Panc1 (cell line): ENCODE measurements at regions not wholly inside any gene's neighbourhood (a gene's known extent, or its start where the extent isn't known, plus 50 kb on each side); places are given as distances from the start of the nearest gene placed in this dataset.

Experiments
- ATAC-seq: fragments of 200-7000 bp; cut with Tn5 transposase; 2 replicates; pipeline ENCODE4 v1.9.1; 2020; ENCODE audit warnings: mild to moderate bottlenecking, moderate library complexity
- BruUV-seq: library from RNA; stranded (reverse); fragments of 400-500 nt; replicated peaks from 2 replicates; lab custom pipeline; 2021; lab: Mats Ljungman, UMichigan
- CTCF ChIA-PET: fragments of 300-600 bp; sonication (Branson Sonifier 250); formaldehyde crosslinking; loops from one replicate; lab custom pipeline; 2022; ENCODE audit warnings: antibody characterized with exemption; lab: Charles Lee
- POLR2A ChIA-PET: fragments of 300-600 bp; sonication (Branson Sonifier 250); formaldehyde crosslinking; loops from one replicate; lab custom pipeline; 2022; ENCODE audit warnings: antibody characterized with exemption; lab: Charles Lee
- DNase-seq: peaks from one replicate; pipeline ENCODE4 v3.0.0-alpha.2; 2010; ENCODE audit warnings: low read depth, low spot score
- H3K27ac ChIP-seq: 2 replicates; pipeline ENCODE4 v1.5.1; 2011; ENCODE audit warnings: mild to moderate bottlenecking, low read length, inconsistent platforms
- H3K27me3 ChIP-seq: fragments of 200-500 bp; sonication (Bioruptor generic); 2 replicates; pipeline ENCODE4 v1.6.0; 2014; ENCODE audit warnings: low read length, inconsistent platforms; ENCODE audit not compliant: control insufficient read depth, insufficient read depth
- H3K36me3 ChIP-seq: fragments of 200-500 bp; sonication (Bioruptor generic); 2 replicates; pipeline ENCODE4 v1.5.1; 2014; ENCODE audit warnings: inconsistent platforms, mild to moderate bottlenecking, low read length, moderate library complexity; ENCODE audit not compliant: control insufficient read depth, insufficient read depth
- H3K4me1 ChIP-seq: 2 replicates; pipeline ENCODE4 v1.5.1; 2011; ENCODE audit warnings: inconsistent platforms, mild to moderate bottlenecking, low read length, moderate library complexity; ENCODE audit not compliant: control insufficient read depth, insufficient read depth
- H3K4me3 ChIP-seq, 2 experiments: 2 replicates each; pipeline ENCODE4 v1.5.1; 2011 to 2012; ENCODE audit warnings: low read depth in 2 of 2, low read length in 2 of 2, mild to moderate bottlenecking in 2 of 2, inconsistent platforms in 1 of 2, moderate library complexity in 1 of 2
- H3K9me3 ChIP-seq: fragments of 200-500 bp; sonication (Bioruptor generic); 2 replicates; pipeline ENCODE4 v1.5.1; 2014; ENCODE audit warnings: low read depth, mild to moderate bottlenecking, inconsistent platforms, low read length, moderate library complexity; ENCODE audit not compliant: control insufficient read depth, insufficient read depth
- POLR2AphosphoS5 ChIP-seq: IDR thresholded peaks from 2 replicates; pipeline ENCODE4 v1.6.1; 2012; ENCODE audit warnings: mild to moderate bottlenecking, low read depth, low read length, moderate library complexity
- SIN3A ChIP-seq: IDR thresholded peaks from 2 replicates; pipeline ENCODE4 v1.6.1; 2012; ENCODE audit warnings: low read depth, mild to moderate bottlenecking, low read length, moderate library complexity, borderline replicate concordance; ENCODE audit not compliant: insufficient read depth
- TCF7L2 ChIP-seq: IDR thresholded peaks from 2 replicates; pipeline ENCODE4 v1.6.1; 2011; ENCODE audit warnings: mild to moderate bottlenecking, low read depth, low read length, inconsistent platforms
- in situ Hi-C: cut with HindIII; loops from 2 replicates; pipeline ENCODE4 v1.10.0; 2016; ENCODE audit warnings: low sequenced_read_pairs, low pct_unique_long_range_greater_than_20kb
- intact Hi-C: fragments of 100-400 bp; cut with micrococcal nuclease; formaldehyde crosslinking; loops from one replicate; pipeline ENCODE4 v1.10.0; 2022; ENCODE audit not compliant: unreplicated experiment
- TF ChIP-seq, protein P1 (sequence below): fragments of 450-650 bp; IDR thresholded peaks from 2 replicates; pipeline ENCODE4 v1.5.1; 2017; ENCODE audit warnings: mild to moderate bottlenecking
- TF ChIP-seq, protein P2 (sequence below), 2 experiments: IDR thresholded peaks; 2 replicates each; pipeline ENCODE4 v1.6.1; 2011 to 2012; ENCODE audit warnings: low read depth in 2 of 2, control low read depth in 1 of 2, low read length in 1 of 2, mild to moderate bottlenecking in 1 of 2, moderate library complexity in 1 of 2; ENCODE audit not compliant: insufficient read depth in 1 of 2

DNA sequence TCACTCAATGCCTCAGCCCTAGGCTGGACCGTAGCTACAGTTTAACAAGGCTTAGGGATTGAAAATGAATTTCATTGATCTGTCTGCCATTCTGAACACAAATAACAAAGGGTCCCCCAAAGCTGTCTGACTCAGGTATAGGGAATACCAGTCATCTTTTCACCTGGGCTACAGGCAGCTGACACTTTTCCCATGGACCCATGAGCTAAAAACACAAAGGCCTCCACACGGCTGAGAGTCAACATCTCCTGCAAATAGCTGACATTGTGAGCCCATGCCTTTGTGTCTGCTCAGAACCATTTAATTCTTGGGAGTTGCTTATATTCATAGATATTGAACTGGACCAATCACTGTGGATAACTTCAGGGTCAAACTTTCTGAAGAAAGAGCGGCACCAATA lies 121.1 kb upstream of the SLIT3 start:
- Histone ChIP-seq H3K36me3 (no peaks in the 10 kb centered on the region), H3K4me1 (no peaks in the 10 kb centered on the region), H3K27ac (no peak overlapping the region), H3K27me3 (no peaks in the 10 kb centered on the region), H3K4me3 (no peak overlapping the region), H3K9me3 (no peaks in the 10 kb centered on the region)
- DNase-seq (no peak), ATAC-seq (no peak)
- no TSS peak for BruUV-seq
- POLR2A ChIA-PET: interaction anchor here (0.6 kb wide), 1 partner anchor 18 kb away, joined by 3 read pairs; no protein-coding TSS in a partner anchor
- TF ChIP-seq, protein P1, sequence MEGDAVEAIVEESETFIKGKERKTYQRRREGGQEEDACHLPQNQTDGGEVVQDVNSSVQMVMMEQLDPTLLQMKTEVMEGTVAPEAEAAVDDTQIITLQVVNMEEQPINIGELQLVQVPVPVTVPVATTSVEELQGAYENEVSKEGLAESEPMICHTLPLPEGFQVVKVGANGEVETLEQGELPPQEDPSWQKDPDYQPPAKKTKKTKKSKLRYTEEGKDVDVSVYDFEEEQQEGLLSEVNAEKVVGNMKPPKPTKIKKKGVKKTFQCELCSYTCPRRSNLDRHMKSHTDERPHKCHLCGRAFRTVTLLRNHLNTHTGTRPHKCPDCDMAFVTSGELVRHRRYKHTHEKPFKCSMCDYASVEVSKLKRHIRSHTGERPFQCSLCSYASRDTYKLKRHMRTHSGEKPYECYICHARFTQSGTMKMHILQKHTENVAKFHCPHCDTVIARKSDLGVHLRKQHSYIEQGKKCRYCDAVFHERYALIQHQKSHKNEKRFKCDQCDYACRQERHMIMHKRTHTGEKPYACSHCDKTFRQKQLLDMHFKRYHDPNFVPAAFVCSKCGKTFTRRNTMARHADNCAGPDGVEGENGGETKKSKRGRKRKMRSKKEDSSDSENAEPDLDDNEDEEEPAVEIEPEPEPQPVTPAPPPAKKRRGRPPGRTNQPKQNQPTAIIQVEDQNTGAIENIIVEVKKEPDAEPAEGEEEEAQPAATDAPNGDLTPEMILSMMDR: no peak
- TF ChIP-seq POLR2AphosphoS5: no peak
- TF ChIP-seq SIN3A: no peak
- TF ChIP-seq, protein P2, sequence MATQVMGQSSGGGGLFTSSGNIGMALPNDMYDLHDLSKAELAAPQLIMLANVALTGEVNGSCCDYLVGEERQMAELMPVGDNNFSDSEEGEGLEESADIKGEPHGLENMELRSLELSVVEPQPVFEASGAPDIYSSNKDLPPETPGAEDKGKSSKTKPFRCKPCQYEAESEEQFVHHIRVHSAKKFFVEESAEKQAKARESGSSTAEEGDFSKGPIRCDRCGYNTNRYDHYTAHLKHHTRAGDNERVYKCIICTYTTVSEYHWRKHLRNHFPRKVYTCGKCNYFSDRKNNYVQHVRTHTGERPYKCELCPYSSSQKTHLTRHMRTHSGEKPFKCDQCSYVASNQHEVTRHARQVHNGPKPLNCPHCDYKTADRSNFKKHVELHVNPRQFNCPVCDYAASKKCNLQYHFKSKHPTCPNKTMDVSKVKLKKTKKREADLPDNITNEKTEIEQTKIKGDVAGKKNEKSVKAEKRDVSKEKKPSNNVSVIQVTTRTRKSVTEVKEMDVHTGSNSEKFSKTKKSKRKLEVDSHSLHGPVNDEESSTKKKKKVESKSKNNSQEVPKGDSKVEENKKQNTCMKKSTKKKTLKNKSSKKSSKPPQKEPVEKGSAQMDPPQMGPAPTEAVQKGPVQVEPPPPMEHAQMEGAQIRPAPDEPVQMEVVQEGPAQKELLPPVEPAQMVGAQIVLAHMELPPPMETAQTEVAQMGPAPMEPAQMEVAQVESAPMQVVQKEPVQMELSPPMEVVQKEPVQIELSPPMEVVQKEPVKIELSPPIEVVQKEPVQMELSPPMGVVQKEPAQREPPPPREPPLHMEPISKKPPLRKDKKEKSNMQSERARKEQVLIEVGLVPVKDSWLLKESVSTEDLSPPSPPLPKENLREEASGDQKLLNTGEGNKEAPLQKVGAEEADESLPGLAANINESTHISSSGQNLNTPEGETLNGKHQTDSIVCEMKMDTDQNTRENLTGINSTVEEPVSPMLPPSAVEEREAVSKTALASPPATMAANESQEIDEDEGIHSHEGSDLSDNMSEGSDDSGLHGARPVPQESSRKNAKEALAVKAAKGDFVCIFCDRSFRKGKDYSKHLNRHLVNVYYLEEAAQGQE (IDR thresholded peaks at IDR 0.05; ENCODE audit: insufficient read depth in 1 of 2, low read depth in 2 of 2, low read length in 1 of 2): no peak
- TF ChIP-seq TCF7L2: no peak
- CTCF ChIA-PET: no interaction called here
- in situ Hi-C loops (no loop called here), intact Hi-C loops (no loop called here)

DNA sequence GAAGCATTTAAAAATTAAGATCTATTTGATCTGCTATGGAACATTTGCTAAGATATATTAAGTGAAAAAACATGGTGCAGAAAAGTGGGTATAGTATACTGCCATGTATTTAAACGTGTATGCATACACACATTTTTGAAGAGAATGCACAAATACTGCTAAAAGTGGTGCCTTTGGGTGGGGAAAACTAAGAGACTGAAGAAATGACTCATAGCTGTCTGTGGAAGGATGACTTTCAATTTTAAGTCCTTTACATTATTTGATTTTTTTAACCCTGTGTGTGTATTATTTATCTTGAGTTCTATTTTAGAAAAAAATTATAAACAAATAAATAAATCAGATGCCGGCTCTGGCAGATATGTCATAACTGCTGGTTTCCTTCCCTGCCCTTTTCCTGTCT lies 120.7 kb upstream of the SLIT3 start:
- Histone ChIP-seq H3K27me3 (no peaks in the 10 kb centered on the region), H3K4me1 (no peaks in the 10 kb centered on the region), H3K9me3 (no peaks in the 10 kb centered on the region), H3K36me3 (no peaks in the 10 kb centered on the region), H3K27ac (no peak overlapping the region), H3K4me3 (no peak overlapping the region)
- DNase-seq (no peak), ATAC-seq (no peak)
- BruUV-seq: no TSS peak
- TF ChIP-seq SIN3A (no peak), POLR2AphosphoS5 (no peak), TCF7L2 (no peak)
- TF ChIP-seq, protein P2 (IDR thresholded peaks at IDR 0.05; ENCODE audit: insufficient read depth in 1 of 2, low read depth in 2 of 2, low read length in 1 of 2): no peak
- TF ChIP-seq, protein P1: no peak
- POLR2A ChIA-PET: no interaction called here
- in situ Hi-C loops: no loop called here
- CTCF ChIA-PET: no interaction called here
- intact Hi-C loops: no loop called here
